IMR-90 (cell line): ENCODE measurements at regions not wholly inside any gene's neighbourhood (a gene's known extent, or its start where the extent isn't known, plus 50 kb on each side); places are given as distances from the start of the nearest gene placed in this dataset.

Experiments used
- CEBPB ChIP-seq: IDR thresholded peaks from 2 replicates; pipeline ENCODE4 v1.6.1; 2012; ENCODE audit warnings: low read depth, low read length, improper control_type of control experiment
- CHD1 ChIP-seq: IDR thresholded peaks from 2 replicates; pipeline ENCODE4 v1.6.1; 2012; ENCODE audit warnings: low read depth, low read length, improper control_type of control experiment
- CTCF ChIP-seq: conservative IDR thresholded peaks from 2 replicates; pipeline ENCODE4 v1.5.1; 2012; ENCODE audit warnings: mild to moderate bottlenecking, low read depth, low read length, improper control_type of control experiment
- MXI1 ChIP-seq: IDR thresholded peaks from 2 replicates; pipeline ENCODE4 v1.6.1; 2012; ENCODE audit warnings: low read depth, mild to moderate bottlenecking, low read length, moderate library complexity, borderline replicate concordance
- POLR2A ChIP-seq: IDR thresholded peaks from 2 replicates; pipeline ENCODE4 v1.6.1; 2012; ENCODE audit warnings: mild to moderate bottlenecking, low read depth, low read length
- RAD21 ChIP-seq: IDR thresholded peaks from 2 replicates; pipeline ENCODE4 v1.6.1; 2012; ENCODE audit warnings: low read length, improper control_type of control experiment
- RCOR1 ChIP-seq: IDR thresholded peaks from 2 replicates; pipeline ENCODE4 v1.6.1; 2012; ENCODE audit warnings: mild to moderate bottlenecking, low read length, improper control_type of control experiment; ENCODE audit not compliant: insufficient replicate concordance
- SMC3 ChIP-seq: fragments of 150-350 bp; IDR thresholded peaks from 2 replicates; pipeline ENCODE4 v1.6.1; 2016; ENCODE audit warnings: low read depth, mild to moderate bottlenecking, antibody characterized with exemption, low read length, moderate library complexity
- USF2 ChIP-seq: fragments of 150-350 bp; IDR thresholded peaks from 2 replicates; pipeline ENCODE4 v1.6.1; 2017; ENCODE audit warnings: mild to moderate bottlenecking, antibody characterized with exemption, low read length, low read depth

GRCh38 chr4:16437836-16438235 is 211.6 kb upstream of the TAPT1 start:
- TF ChIP-seq CTCF (no peak), CHD1 (no peak), POLR2A (no peak), MXI1 (no peak), CEBPB (no peak), RAD21 (no peak), USF2 (no peak), SMC3 (no peak), RCOR1 (no peak)
